ENCODE measurements at regions not wholly inside any gene's neighbourhood (a gene's known extent, or its start where the extent isn't known, plus 50 kb on each side); places are given as distances from the start of the nearest gene placed in this dataset.

DNA sequence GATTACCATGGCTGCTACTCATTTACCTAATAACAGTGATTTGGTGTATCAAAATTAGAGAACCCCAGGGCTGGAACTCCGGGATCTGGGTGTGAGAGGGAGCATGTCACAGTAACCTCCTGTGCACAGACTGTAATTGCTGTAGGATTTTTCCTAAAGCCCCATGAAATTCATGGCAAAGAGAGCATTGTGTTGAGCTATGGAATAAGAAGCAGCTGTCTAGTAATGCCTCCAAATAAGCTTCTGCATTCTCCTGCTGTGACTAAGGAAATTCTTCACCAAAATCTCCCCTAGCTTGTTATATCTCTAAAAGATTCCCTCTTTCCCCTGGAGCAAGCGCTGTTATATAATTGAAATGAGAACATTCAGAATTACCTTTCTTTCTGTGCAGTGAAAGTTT, 158.1 kb upstream of the SPATS2L start:
- H3K9me3 ChIP-seq (ENCODE audit: control insufficient read depth in 1 of 2, insufficient read depth in 1 of 2, low read length in 2 of 2) = peaks cover 7 to 9% of the 10 kb centered on the region in 2 experiments
- no peak overlapping the region for H3K27ac Mint-ChIP-seq
- POLR2A ChIA-PET = no interaction called here

DNA sequence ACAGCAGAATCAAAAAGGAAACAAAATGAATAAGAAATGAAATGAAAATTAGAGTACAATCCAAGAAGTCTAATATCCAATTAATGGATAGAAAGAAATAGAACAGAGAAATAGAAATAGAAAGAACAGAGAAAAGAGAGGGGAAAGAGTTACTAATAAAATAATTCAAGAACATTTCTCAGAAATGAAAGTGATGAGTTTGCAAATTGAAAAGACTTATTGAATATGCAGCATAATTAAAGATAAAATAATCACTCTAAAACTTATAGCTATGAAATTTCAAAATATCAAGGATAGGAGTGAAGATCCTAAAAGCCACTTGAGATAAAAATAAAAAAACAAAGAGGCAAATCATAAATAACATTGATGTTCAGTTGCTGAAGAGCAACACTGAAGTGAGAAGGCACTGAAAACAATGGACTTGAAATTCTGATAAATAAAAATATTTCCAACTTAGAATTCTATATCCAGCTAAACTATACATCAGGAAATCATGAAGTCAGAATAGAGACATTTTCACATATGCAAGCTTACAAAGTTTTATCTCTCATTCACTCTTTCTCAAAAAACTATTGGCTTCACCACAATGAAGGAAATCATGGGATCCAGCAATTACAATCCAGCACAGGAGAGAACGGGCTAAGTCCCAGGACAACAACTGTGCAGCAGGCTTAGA, 155.9 kb upstream of the SPATS2L start:
- no peak overlapping the region for H3K27ac ChIP-seq (ENCODE audit: low read depth in 1 of 2, low read length in 2 of 2)
- intact Hi-C loops (cut with DNase I, micrococcal nuclease) = no loop called here
- no peaks in the 10 kb centered on the region for H3K36me3 ChIP-seq (ENCODE audit: insufficient read depth, low read length)
- Mint-ChIP-seq H3K9me3 (peaks cover 5% of the 10 kb centered on the region), H3K4me1 (ENCODE audit: low read depth) (no peaks in the 10 kb centered on the region), H3K27me3 (peaks cover 6% of the 10 kb centered on the region), H3K4me3 (no peak overlapping the region), H3K27ac (no peak overlapping the region), H3K36me3 (ENCODE audit: low read depth) (no peaks in the 10 kb centered on the region)
- POLR2A ChIA-PET = no interaction called here
- H3K4me3 ChIP-seq (ENCODE audit: low read length) = no peak overlapping the region
- TF ChIP-seq, protein P1, sequence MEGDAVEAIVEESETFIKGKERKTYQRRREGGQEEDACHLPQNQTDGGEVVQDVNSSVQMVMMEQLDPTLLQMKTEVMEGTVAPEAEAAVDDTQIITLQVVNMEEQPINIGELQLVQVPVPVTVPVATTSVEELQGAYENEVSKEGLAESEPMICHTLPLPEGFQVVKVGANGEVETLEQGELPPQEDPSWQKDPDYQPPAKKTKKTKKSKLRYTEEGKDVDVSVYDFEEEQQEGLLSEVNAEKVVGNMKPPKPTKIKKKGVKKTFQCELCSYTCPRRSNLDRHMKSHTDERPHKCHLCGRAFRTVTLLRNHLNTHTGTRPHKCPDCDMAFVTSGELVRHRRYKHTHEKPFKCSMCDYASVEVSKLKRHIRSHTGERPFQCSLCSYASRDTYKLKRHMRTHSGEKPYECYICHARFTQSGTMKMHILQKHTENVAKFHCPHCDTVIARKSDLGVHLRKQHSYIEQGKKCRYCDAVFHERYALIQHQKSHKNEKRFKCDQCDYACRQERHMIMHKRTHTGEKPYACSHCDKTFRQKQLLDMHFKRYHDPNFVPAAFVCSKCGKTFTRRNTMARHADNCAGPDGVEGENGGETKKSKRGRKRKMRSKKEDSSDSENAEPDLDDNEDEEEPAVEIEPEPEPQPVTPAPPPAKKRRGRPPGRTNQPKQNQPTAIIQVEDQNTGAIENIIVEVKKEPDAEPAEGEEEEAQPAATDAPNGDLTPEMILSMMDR (IDR thresholded peaks at IDR 0.05) = no peak
- peaks cover 0 to 7% of the 10 kb centered on the region in 2 experiments for H3K9me3 ChIP-seq (ENCODE audit: control insufficient read depth in 1 of 2, insufficient read depth in 1 of 2, low read length in 2 of 2)
- H3K27me3 ChIP-seq (ENCODE audit: control insufficient read depth in 1 of 2, insufficient read depth in 2 of 2, low read length in 2 of 2) = no peaks in the 10 kb centered on the region
- ATAC-seq (ENCODE audit: poor library complexity) (no peak), DNase-seq (no peak)
- no peaks in the 10 kb centered on the region for H3K4me1 ChIP-seq (ENCODE audit: insufficient read depth, low read length)
- CTCF ChIA-PET = no interaction called here

More for the DNA sequence above, 158.1 kb upstream of the SPATS2L start:
- intact Hi-C loops (cut with DNase I, micrococcal nuclease) = no loop called here
- Histone ChIP-seq H3K27me3 (ENCODE audit: control insufficient read depth in 1 of 2, insufficient read depth in 2 of 2, low read length in 2 of 2) (no peaks in the 10 kb centered on the region), H3K36me3 (ENCODE audit: insufficient read depth, low read length) (no peaks in the 10 kb centered on the region), H3K4me1 (ENCODE audit: insufficient read depth, low read length) (no peaks in the 10 kb centered on the region), H3K27ac (ENCODE audit: low read depth in 1 of 2, low read length in 2 of 2) (no peak overlapping the region), H3K4me3 (ENCODE audit: low read length) (no peak overlapping the region)
- TF ChIP-seq, protein P1 (IDR thresholded peaks at IDR 0.05) = no peak
- no peak for ATAC-seq (ENCODE audit: poor library complexity)
- no peak for DNase-seq
- Mint-ChIP-seq H3K4me3 (no peak overlapping the region), H3K4me1 (ENCODE audit: low read depth) (no peaks in the 10 kb centered on the region), H3K36me3 (ENCODE audit: low read depth) (no peaks in the 10 kb centered on the region), H3K9me3 (peaks cover 12% of the 10 kb centered on the region), H3K27me3 (peaks cover 6% of the 10 kb centered on the region)
- CTCF ChIA-PET = no interaction called here

DNA sequence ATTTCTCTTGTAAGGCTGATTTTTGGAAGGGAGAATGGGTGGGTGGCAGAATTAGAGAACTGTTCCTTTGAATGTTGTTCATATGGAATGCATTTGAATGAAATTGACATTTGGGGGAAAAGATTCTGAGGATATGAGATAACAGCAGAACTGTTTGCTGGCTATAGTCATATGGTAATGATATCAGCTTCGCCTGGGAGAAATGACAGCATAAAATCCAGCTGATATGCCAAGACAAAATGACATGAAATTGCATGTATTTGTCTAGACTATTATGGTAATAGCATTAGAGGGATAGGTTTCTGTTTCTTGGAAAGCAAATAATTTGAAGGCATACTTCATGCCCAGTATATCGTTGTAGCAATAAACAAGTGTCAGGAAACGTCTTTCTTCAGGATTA, 150.8 kb upstream of the SPATS2L start:
- Histone ChIP-seq H3K4me1 (ENCODE audit: insufficient read depth, low read length) (no peaks in the 10 kb centered on the region), H3K27ac (ENCODE audit: low read depth in 1 of 2, low read length in 2 of 2) (no peak overlapping the region), H3K4me3 (ENCODE audit: low read length) (no peak overlapping the region), H3K27me3 (ENCODE audit: control insufficient read depth in 1 of 2, insufficient read depth in 2 of 2, low read length in 2 of 2) (no peaks in the 10 kb centered on the region), H3K9me3 (ENCODE audit: control insufficient read depth in 1 of 2, insufficient read depth in 1 of 2, low read length in 2 of 2) (no peaks in the 10 kb centered on the region), H3K36me3 (ENCODE audit: insufficient read depth, low read length) (no peaks in the 10 kb centered on the region)
- TF ChIP-seq, protein P1 (IDR thresholded peaks at IDR 0.05) = no peak
- H3K4me1 Mint-ChIP-seq (ENCODE audit: low read depth) = no peaks in the 10 kb centered on the region
- H3K4me3 Mint-ChIP-seq = no peak overlapping the region
- ChIA-PET POLR2A (no interaction called here), CTCF (interaction anchor here (1.4 kb wide), 1 partner anchor 326 kb away, joined by 3 read pairs; no protein-coding TSS in a partner anchor)
- DNase-seq (no peak), ATAC-seq (ENCODE audit: poor library complexity) (no peak)
- H3K9me3 Mint-ChIP-seq = no peaks in the 10 kb centered on the region
- H3K27ac Mint-ChIP-seq = no peak overlapping the region
- H3K36me3 Mint-ChIP-seq (ENCODE audit: low read depth) = no peaks in the 10 kb centered on the region
- intact Hi-C loops (cut with DNase I, micrococcal nuclease) = no loop called here
- no peaks in the 10 kb centered on the region for H3K27me3 Mint-ChIP-seq

All from CD4-positive, alpha-beta T cell (primary cell).